ENCODE measurements at regions not wholly inside any gene's neighbourhood (a gene's known extent, or its start where the extent isn't known, plus 50 kb on each side); places are given as distances from the start of the nearest gene placed in this dataset.

DNA sequence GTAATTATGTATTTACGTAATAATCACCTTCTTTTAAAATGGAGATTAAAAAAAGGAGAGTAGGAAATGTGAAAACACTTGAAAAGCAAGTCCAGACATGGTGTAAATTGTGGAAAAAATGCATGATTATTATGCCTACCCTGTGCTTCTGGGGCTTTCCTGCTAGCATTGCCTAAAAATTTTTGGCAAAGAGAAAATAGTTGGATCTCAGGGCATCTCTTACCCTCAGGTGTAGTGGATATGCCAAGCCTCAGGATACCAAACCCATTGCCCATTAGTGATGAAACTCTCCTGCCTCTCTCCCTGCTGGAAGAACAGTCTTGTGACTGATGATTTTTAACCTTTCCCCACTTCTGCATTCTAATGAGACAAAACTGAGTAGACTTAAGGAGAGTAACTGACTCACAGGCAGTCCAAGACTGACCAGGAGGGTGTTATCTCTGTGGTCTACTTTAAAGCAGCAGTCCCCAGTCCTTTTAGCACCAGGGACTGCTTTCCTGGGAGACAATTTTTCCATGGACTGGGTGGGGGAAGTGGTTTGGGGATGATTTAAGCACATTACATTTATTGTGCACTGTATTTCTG, 174.6 kb downstream of the ZNF330 start:
- no peak for FAIRE-seq
- no peak for TF ChIP-seq CTCF (IDR thresholded peaks at IDR 0.05; ENCODE audit: insufficient read depth, missing control alignments)

GRCh38 chr4:141395919-141396318, 175.2 kb downstream of the ZNF330 start:
- no peak for TF ChIP-seq CTCF (IDR thresholded peaks at IDR 0.05; ENCODE audit: insufficient read depth, missing control alignments)
- no peak for DNase-seq (ENCODE audit: insufficient read length, low spot score)
- no peak for FAIRE-seq

More for the DNA sequence above, 174.6 kb downstream of the ZNF330 start:
- no peak for DNase-seq (ENCODE audit: insufficient read length, low spot score)

- TF ChIP-seq CTCF (IDR thresholded peaks at IDR 0.05; ENCODE audit: insufficient read depth, missing control alignments), result no peak
- DNase-seq (ENCODE audit: insufficient read length, low spot score) (no peak), FAIRE-seq (no peak)
These were observed 182.0 kb downstream of the ZNF330 start for GRCh38 chr4:141402712-141403111.

GRCh38 chr4:141403782-141404181, 183.1 kb downstream of the ZNF330 start:
- DNase-seq (ENCODE audit: insufficient read length, low spot score), result no peak
- no peak for TF ChIP-seq CTCF (IDR thresholded peaks at IDR 0.05; ENCODE audit: insufficient read depth, missing control alignments)
- FAIRE-seq, result no peak

DNA sequence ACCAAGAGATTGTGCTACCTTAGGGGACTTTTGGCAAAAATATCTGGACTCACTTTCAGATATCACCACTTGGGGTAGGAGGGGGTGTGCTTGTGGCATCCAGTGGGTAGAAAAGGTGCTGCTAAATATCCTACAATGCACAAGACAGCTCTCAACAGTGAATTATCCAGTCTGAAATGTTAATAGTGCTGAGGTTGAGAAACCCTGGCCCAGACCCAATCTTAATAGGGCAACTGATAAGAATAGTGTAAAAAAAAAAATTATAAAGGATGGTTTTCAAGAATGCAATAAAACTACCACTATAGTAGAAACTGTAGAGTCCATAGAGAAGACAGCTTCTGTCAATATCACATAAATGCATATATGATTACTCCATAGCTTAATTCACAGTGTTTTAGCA, 185.5 kb downstream of the ZNF330 start:
- no peak for TF ChIP-seq CTCF (IDR thresholded peaks at IDR 0.05; ENCODE audit: insufficient read depth, missing control alignments)
- FAIRE-seq, result no peak
- no peak for DNase-seq (ENCODE audit: insufficient read length, low spot score)

GRCh38 chr4:141409556-141409955, 188.9 kb downstream of the ZNF330 start:
- DNase-seq (ENCODE audit: insufficient read length, low spot score) (no peak), FAIRE-seq (no peak)

More at GRCh38 chr4:141409556-141409955, 188.9 kb downstream of the ZNF330 start:
- no peak for TF ChIP-seq CTCF (IDR thresholded peaks at IDR 0.05; ENCODE audit: insufficient read depth, missing control alignments)
